Mucosa of stomach (tissue), 1 donor: ENCODE measurements at regions not wholly inside any gene's neighbourhood (a gene's known extent, or its start where the extent isn't known, plus 50 kb on each side); places are given as distances from the start of the nearest gene placed in this dataset.

Experiments used
- H3K27me3 ChIP-seq: one replicate; pipeline ENCODE4 v1.7.0; 2013; ENCODE audit warnings: mild to moderate bottlenecking, low read length; ENCODE audit not compliant: control insufficient read depth, insufficient read depth
- H3K36me3 ChIP-seq: one replicate; pipeline ENCODE4 v1.7.0; 2013; ENCODE audit warnings: low read length; ENCODE audit not compliant: control insufficient read depth, insufficient read depth
- H3K4me1 ChIP-seq: one replicate; pipeline ENCODE4 v1.7.0; 2013; ENCODE audit warnings: mild to moderate bottlenecking, low read length; ENCODE audit not compliant: control insufficient read depth, insufficient read depth
- H3K4me3 ChIP-seq: one replicate; pipeline ENCODE4 v1.7.0; 2013; ENCODE audit warnings: low read length
- H3K9ac ChIP-seq: one replicate; pipeline ENCODE4 v1.7.0; 2013; ENCODE audit warnings: mild to moderate bottlenecking, low read length, moderate library complexity
- H3K9me3 ChIP-seq: one replicate; pipeline ENCODE4 v1.7.0; 2013; ENCODE audit warnings: mild to moderate bottlenecking, low read length, moderate library complexity; ENCODE audit not compliant: control insufficient read depth
- donor health status: Pancreatic carcinoma.

GRCh38 chr20:40588891-40589290 is 100.1 kb downstream of the MAFB start:
- no peak overlapping the region for H3K9ac ChIP-seq
- no peak overlapping the region for H3K4me3 ChIP-seq
- H3K9me3 ChIP-seq: no peaks in the 10 kb centered on the region
- no peaks in the 10 kb centered on the region for H3K27me3 ChIP-seq
- H3K36me3 ChIP-seq: no peaks in the 10 kb centered on the region
- H3K4me1 ChIP-seq: no peaks in the 10 kb centered on the region

GRCh38 chr20:40587038-40587437 is 102.0 kb downstream of the MAFB start:
- H3K4me3 ChIP-seq: no peak overlapping the region
- H3K36me3 ChIP-seq: no peaks in the 10 kb centered on the region
- H3K27me3 ChIP-seq: no peaks in the 10 kb centered on the region
- H3K9ac ChIP-seq: no peak overlapping the region
- H3K4me1 ChIP-seq: no peaks in the 10 kb centered on the region
- no peaks in the 10 kb centered on the region for H3K9me3 ChIP-seq

GRCh38 chr20:40584130-40584809 is 104.8 kb downstream of the MAFB start:
- no peaks in the 10 kb centered on the region for H3K4me1 ChIP-seq
- no peaks in the 10 kb centered on the region for H3K9me3 ChIP-seq
- no peak overlapping the region for H3K9ac ChIP-seq
- no peaks in the 10 kb centered on the region for H3K36me3 ChIP-seq
- no peaks in the 10 kb centered on the region for H3K27me3 ChIP-seq
- no peak overlapping the region for H3K4me3 ChIP-seq

GRCh38 chr20:40583636-40584035 is 105.4 kb downstream of the MAFB start:
- Histone ChIP-seq H3K4me1 (no peaks in the 10 kb centered on the region), H3K27me3 (no peaks in the 10 kb centered on the region), H3K4me3 (no peak overlapping the region), H3K9me3 (no peaks in the 10 kb centered on the region), H3K36me3 (no peaks in the 10 kb centered on the region), H3K9ac (no peak overlapping the region)

GRCh38 chr20:40583205-40583604 is 105.8 kb downstream of the MAFB start:
- Histone ChIP-seq H3K4me1 (no peaks in the 10 kb centered on the region), H3K36me3 (no peaks in the 10 kb centered on the region), H3K9me3 (no peaks in the 10 kb centered on the region), H3K27me3 (no peaks in the 10 kb centered on the region), H3K9ac (no peak overlapping the region), H3K4me3 (no peak overlapping the region)

- Histone ChIP-seq H3K4me3 (no peak overlapping the region), H3K27me3 (no peaks in the 10 kb centered on the region), H3K9ac (no peak overlapping the region), H3K36me3 (no peaks in the 10 kb centered on the region), H3K9me3 (no peaks in the 10 kb centered on the region), H3K4me1 (no peaks in the 10 kb centered on the region)
These were observed 106.5 kb downstream of the MAFB start for GRCh38 chr20:40582531-40582930.

- no peak overlapping the region for H3K9ac ChIP-seq
- no peak overlapping the region for H3K4me3 ChIP-seq
- no peaks in the 10 kb centered on the region for H3K9me3 ChIP-seq
- no peaks in the 10 kb centered on the region for H3K36me3 ChIP-seq
- H3K27me3 ChIP-seq: no peaks in the 10 kb centered on the region
- H3K4me1 ChIP-seq: no peaks in the 10 kb centered on the region
These were observed 109.3 kb downstream of the MAFB start for GRCh38 chr20:40579701-40580100.

- Histone ChIP-seq H3K36me3 (no peaks in the 10 kb centered on the region), H3K4me3 (no peak overlapping the region), H3K9ac (no peak overlapping the region), H3K27me3 (no peaks in the 10 kb centered on the region), H3K9me3 (no peaks in the 10 kb centered on the region), H3K4me1 (no peaks in the 10 kb centered on the region)
These were observed 110.1 kb downstream of the MAFB start for GRCh38 chr20:40578961-40579360.

GRCh38 chr20:40575851-40576250 is 113.2 kb downstream of the MAFB start:
- H3K36me3 ChIP-seq: no peaks in the 10 kb centered on the region
- H3K9me3 ChIP-seq: no peaks in the 10 kb centered on the region
- H3K4me1 ChIP-seq: no peaks in the 10 kb centered on the region
- no peak overlapping the region for H3K9ac ChIP-seq
- H3K4me3 ChIP-seq: no peak overlapping the region
- H3K27me3 ChIP-seq: no peaks in the 10 kb centered on the region

GRCh38 chr20:40572251-40572650 is 116.8 kb downstream of the MAFB start:
- Histone ChIP-seq H3K27me3 (no peaks in the 10 kb centered on the region), H3K9me3 (no peaks in the 10 kb centered on the region), H3K4me1 (no peaks in the 10 kb centered on the region), H3K4me3 (no peak overlapping the region), H3K9ac (no peak overlapping the region), H3K36me3 (no peaks in the 10 kb centered on the region)

- no peak overlapping the region for H3K9ac ChIP-seq
- no peaks in the 10 kb centered on the region for H3K9me3 ChIP-seq
- no peaks in the 10 kb centered on the region for H3K4me1 ChIP-seq
- H3K4me3 ChIP-seq: no peak overlapping the region
- no peaks in the 10 kb centered on the region for H3K36me3 ChIP-seq
- H3K27me3 ChIP-seq: no peaks in the 10 kb centered on the region
These were observed 117.4 kb downstream of the MAFB start for GRCh38 chr20:40571639-40572038.

GRCh38 chr20:40568200-40568599 is 120.8 kb downstream of the MAFB start:
- Histone ChIP-seq H3K27me3 (no peaks in the 10 kb centered on the region), H3K4me1 (peaks cover 21% of the 10 kb centered on the region), H3K9me3 (no peaks in the 10 kb centered on the region), H3K9ac (no peak overlapping the region), H3K4me3 (no peak overlapping the region), H3K36me3 (no peaks in the 10 kb centered on the region)

GRCh38 chr20:40565682-40566040 is 123.4 kb downstream of the MAFB start:
- H3K9ac ChIP-seq: no peak overlapping the region
- H3K9me3 ChIP-seq: no peaks in the 10 kb centered on the region
- no peaks in the 10 kb centered on the region for H3K27me3 ChIP-seq
- H3K36me3 ChIP-seq: no peaks in the 10 kb centered on the region
- H3K4me1 ChIP-seq: peaks cover 37% of the 10 kb centered on the region
- H3K4me3 ChIP-seq: no peak overlapping the region
